ENCODE measurements at regions not wholly inside any gene's neighbourhood (a gene's known extent, or its start where the extent isn't known, plus 50 kb on each side); places are given as distances from the start of the nearest gene placed in this dataset.

- Mint-ChIP-seq H3K4me3 (no peak overlapping the region), H3K27me3 (ENCODE audit: insufficient read depth) (peaks cover 4% of the 10 kb centered on the region; the same call in 1 of the 2 replicates), H3K9me3 (no peaks in the 10 kb centered on the region), H3K27ac (no peak overlapping the region), H3K4me1 (ENCODE audit: low read depth) (no peaks in the 10 kb centered on the region), H3K36me3 (ENCODE audit: low read depth) (no peaks in the 10 kb centered on the region)
- TF ChIP-seq CTCF (IDR thresholded peaks at IDR 0.05), result no peak
- DNase-seq, result no peak
Measured at GRCh38 chr2:15744820-15745219, 153.2 kb downstream of the DDX1 start.

- TF ChIP-seq CTCF (IDR thresholded peaks at IDR 0.05), result no peak
- no peaks in the 10 kb centered on the region for H3K9me3 Mint-ChIP-seq
- H3K4me3 Mint-ChIP-seq, result no peak overlapping the region
- no peaks in the 10 kb centered on the region for H3K4me1 Mint-ChIP-seq (ENCODE audit: low read depth)
- peaks cover 6% of the 10 kb centered on the region; the same call in 1 of the 2 replicates for H3K27me3 Mint-ChIP-seq (ENCODE audit: insufficient read depth)
- H3K36me3 Mint-ChIP-seq (ENCODE audit: low read depth), result no peaks in the 10 kb centered on the region
- H3K27ac Mint-ChIP-seq, result no peak overlapping the region
- DNase-seq, result no peak
Measured at GRCh38 chr2:15745350-15745749, 153.7 kb downstream of the DDX1 start.

- DNase-seq, result no peak
- H3K27ac Mint-ChIP-seq, result no peak overlapping the region
- H3K36me3 Mint-ChIP-seq (ENCODE audit: low read depth), result no peaks in the 10 kb centered on the region
- no peaks in the 10 kb centered on the region for H3K4me1 Mint-ChIP-seq (ENCODE audit: low read depth)
- TF ChIP-seq CTCF (IDR thresholded peaks at IDR 0.05), result no peak
- H3K9me3 Mint-ChIP-seq, result no peaks in the 10 kb centered on the region
- peaks cover 8% of the 10 kb centered on the region; the same call in 1 of the 2 replicates for H3K27me3 Mint-ChIP-seq (ENCODE audit: insufficient read depth)
- H3K4me3 Mint-ChIP-seq, result no peak overlapping the region
Measured at GRCh38 chr2:15745907-15746702, 154.4 kb downstream of the DDX1 start.

GRCh38 chr2:15746703-15747550, 155.3 kb downstream of the DDX1 start:
- Mint-ChIP-seq H3K27me3 (ENCODE audit: insufficient read depth) (peaks cover 8% of the 10 kb centered on the region; the same call in 1 of the 2 replicates), H3K4me1 (ENCODE audit: low read depth) (no peaks in the 10 kb centered on the region), H3K4me3 (no peak overlapping the region), H3K27ac (no peak overlapping the region), H3K9me3 (no peaks in the 10 kb centered on the region), H3K36me3 (ENCODE audit: low read depth) (no peaks in the 10 kb centered on the region)
- no peak for TF ChIP-seq CTCF (IDR thresholded peaks at IDR 0.05)
- no peak for DNase-seq

DNA sequence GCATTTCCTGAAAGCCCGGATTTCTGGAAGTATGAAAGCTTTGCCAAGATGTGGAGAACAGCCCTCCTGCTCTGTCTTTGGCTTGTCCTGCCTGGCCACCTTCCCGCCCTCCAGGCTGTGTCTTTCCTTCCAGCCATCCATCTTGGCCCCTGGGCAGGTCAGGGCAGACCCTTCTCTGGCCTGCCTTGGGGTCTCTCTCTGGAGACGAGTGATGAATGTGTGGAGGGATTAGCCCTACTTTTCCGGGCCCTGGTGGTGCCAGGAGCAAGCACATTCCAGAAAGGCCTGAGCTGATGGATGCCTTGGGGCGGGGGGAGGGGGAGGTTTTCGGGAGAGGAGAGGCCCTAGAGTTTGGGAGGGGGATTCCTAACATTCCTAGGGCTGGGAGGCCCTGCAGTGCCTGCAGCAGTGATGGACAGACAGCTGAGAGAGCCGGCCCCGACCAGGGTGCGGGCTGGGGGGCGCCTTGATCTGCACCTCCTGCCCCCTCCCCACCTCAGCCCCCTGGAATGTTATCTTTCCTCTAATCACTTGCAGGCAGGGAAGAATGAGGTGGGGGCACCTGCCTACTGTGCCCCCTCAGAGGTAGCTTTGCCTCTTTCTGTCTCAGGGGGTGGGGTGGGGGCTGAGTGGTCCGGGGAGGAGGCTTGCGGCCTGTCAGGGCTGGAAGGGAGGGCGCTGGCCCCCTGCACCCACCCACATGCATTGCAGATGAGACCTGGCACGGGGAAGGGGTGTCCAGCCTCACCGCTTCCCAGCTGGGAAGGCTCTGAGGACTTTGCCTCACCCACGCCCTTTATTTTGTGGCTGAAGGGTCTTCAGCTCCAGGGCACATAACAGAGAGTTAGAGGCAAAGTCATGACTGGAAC, 156.2 kb downstream of the DDX1 start:
- no peaks in the 10 kb centered on the region for H3K36me3 Mint-ChIP-seq (ENCODE audit: low read depth)
- no peak overlapping the region for H3K4me3 Mint-ChIP-seq
- no peaks in the 10 kb centered on the region for H3K9me3 Mint-ChIP-seq
- no peaks in the 10 kb centered on the region for H3K4me1 Mint-ChIP-seq (ENCODE audit: low read depth)
- no peak for DNase-seq
- no peak for TF ChIP-seq CTCF (IDR thresholded peaks at IDR 0.05)
- H3K27ac Mint-ChIP-seq, result no peak overlapping the region
- peaks cover 10% of the 10 kb centered on the region for H3K27me3 Mint-ChIP-seq (ENCODE audit: insufficient read depth)
